ENCODE measurements at regions not wholly inside any gene's neighbourhood (a gene's known extent, or its start where the extent isn't known, plus 50 kb on each side); places are given as distances from the start of the nearest gene placed in this dataset.
"Not testable (repeated sequence)": the region's sequence is repeated elsewhere in the genome, so short reads cannot be mapped to it uniquely, and the experiment has no call there.

GRCh38 chr3:59392116-59392515 lies 342.3 kb upstream of the CFAP20DC start:
- no peak for FAIRE-seq

DNA sequence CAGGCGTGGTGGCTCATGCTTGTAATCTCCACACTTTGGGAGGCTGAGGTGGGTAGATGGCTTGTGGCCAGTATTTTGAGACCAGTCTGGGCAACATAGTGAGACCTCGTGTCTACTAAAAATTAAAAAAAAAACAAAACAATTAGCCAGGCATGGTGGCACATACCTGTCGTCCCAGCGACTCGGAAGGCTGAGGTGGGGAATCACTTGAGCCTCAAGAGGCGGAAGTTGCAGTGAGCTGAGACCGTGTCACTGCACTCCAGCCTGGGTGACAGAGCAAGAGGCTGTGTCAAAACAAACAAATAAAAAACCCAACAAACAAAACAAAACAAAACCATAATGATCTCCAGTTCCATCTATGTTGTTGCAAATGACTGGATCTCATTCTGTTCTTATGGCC lies 341.3 kb upstream of the CFAP20DC start:
- no peak for FAIRE-seq

GRCh38 chr3:59388555-59389270 lies 338.9 kb upstream of the CFAP20DC start:
- FAIRE-seq, result no peak

DNA sequence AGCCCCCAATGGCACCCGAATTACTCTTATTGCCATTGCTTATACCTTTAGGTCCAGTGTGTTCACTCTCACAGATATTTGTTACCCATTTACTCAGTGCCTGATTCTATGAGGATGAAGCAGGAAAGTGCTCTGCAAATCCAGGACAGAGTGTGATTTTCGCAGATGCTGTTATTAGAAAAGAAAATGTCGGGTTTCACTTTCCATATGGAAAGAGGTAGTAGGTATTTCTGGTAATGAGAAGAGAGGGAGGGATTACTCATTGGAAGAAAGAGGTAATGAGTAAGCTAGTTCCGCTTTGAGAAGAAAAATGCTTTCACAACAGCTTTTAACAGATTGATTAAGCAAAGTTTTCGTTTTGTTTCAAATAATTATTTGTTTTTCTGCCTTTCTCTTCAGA lies 336.3 kb upstream of the CFAP20DC start:
- no peak for FAIRE-seq

DNA sequence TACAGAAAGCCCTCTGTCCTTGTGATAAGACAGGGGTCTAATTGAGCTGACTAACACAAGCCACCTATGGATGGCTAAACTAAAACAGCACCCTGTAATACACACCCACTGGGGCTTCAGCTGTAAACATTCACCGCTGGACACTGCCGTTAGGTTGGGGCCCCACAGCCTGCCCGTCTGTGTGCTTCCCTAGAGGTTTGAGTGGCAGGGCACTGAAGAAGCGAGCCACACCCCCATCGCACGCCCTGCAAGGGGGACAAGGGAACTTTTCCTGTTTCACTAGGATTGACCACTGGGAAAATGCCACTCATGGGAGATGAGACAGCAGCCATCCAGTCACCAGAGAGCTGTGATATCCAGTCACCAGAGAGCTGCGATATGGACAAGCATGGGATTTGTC lies 335.7 kb upstream of the CFAP20DC start:
- FAIRE-seq, result no peak

DNA sequence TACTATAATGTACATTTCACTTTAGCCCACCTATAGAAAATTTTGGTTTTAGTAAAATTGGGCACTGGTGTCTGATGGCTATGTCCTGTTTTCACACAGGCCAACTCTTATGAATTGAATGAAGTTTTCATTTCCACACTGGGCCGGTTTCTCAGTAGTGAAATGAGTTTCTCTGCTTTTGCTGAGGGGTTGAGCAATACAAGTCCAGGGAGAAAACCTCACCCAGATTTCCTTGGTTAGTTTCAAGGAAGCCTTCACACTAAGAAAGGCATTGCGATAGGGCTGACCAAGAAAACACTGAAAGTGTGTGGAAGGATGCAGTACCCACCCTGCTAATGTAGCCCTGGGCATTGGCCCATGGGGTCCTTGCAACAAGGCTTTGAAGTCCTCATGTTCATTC lies 331.5 kb upstream of the CFAP20DC start:
- no peak for FAIRE-seq

DNA sequence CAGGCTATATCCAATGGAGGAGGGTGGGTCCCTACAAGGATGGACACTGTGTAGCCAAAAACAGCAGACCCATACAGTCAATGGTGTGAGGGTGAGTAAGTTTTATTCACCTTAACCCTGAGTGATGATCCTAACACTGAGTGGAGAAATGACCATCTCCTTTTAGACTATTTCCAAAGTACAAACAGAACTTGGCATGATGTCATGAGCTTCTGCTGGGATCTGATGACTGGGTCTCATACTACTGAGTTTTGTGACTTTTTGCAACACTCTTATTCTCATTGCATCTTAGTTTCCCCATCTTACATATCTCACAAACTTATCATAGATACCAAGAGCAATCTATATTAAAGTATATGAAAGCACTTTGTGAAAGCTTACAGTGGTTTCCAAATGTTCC lies 330.3 kb upstream of the CFAP20DC start:
- FAIRE-seq, result no peak

DNA sequence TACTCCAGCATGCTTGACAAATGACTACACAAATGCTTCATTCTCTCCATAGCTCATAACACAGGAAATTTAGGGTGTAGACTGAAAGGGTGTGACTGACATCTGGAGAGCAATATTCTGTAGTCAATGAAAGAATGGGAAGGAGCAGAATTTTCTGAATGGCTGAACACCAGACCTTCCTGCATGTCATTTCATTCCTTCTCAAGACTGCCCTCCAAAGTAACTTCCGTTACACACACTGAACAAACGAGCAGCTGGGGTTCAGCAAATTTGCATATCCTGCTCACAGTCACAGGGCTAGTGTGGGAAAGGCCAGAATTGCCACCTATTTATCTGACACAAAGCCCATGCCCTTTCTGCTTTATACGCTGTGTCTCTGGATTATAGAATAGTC lies 325.0 kb upstream of the CFAP20DC start:
- FAIRE-seq, result no peak

- FAIRE-seq, result no peak
These were observed 324.4 kb upstream of the CFAP20DC start for GRCh38 chr3:59374091-59374817.

DNA sequence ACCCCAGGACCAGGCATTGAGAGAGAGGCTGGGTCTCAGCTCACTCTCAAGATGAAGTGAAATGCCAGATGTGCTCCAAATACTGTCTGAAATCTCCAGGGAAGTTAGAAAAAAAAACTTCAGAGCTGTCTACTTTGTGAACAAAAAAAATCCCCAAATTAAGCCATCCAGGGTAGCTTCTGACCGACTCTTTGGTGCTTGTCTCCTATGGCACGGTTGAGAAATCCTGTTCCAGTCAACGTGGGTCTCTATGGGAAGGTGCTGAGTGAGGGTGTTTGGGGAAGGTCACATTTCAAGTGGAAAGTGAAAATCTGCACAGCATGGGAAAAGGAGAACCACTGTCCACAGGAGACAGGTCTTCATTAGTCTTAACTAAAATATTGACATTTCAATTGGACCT lies 322.5 kb upstream of the CFAP20DC start:
- FAIRE-seq, result no peak

GRCh38 chr3:59368900-59369675 lies 319.3 kb upstream of the CFAP20DC start:
- no peak for FAIRE-seq

DNA sequence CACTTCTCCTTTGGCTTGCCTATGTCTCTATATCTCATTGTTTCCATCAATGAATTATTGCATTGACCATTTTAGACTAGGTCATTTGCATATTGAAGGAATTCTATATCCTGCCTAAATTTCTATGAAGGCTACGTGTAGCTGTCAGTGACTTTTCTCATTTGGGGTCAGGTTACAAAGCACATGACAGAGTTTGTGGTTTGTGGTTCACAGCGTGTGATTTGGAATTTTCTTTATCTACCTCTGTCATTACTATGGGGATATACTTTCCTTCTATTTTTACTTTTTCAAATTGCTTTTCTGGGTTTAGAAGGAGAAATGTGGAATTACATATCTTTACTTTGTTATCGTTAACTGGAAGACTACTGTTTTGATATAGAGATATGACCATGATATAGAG lies 317.3 kb upstream of the CFAP20DC start:
- no peak for FAIRE-seq

- no peak for FAIRE-seq
These were observed 316.4 kb upstream of the CFAP20DC start for GRCh38 chr3:59366218-59366617.

DNA sequence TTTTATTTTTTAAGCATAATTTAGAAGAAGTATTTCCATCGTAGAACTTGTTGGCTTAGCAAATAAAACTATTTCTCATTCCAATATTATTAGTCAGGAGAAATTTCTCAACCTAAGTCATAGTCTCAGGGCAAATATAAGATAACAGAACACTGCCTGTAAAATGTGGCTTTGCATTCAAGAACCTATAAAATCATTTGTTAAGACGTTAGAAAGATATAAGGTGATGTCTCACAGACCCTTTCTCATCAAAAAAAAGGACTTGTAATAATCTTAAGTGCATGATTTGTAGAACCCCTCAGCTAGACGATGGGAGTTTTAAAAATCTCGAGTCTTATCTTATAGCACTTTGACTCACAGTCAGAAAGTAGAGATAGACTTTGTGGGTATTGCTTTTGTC lies 314.7 kb upstream of the CFAP20DC start:
- no peak for FAIRE-seq

DNA sequence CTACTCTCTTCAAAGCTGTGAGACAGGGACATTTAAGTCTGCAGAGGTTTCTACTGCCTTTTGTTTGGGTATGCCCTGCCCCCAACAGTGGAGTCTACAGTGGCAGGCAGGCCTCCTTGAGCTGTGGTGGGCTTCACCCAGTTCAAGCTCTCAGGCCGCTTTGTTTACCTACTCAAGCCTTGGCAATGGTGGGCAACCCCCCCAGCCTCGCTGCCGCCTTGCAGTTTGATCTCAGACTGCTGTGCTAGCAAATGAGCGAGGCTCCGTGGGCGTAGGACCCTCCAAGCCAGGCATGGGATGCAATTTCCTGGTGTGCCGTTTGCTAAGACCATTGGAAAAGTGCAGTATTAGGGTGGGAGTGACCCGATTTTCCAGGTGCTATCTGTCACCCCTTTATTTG lies 310.5 kb upstream of the CFAP20DC start:
- not testable (repeated sequence) for FAIRE-seq

DNA sequence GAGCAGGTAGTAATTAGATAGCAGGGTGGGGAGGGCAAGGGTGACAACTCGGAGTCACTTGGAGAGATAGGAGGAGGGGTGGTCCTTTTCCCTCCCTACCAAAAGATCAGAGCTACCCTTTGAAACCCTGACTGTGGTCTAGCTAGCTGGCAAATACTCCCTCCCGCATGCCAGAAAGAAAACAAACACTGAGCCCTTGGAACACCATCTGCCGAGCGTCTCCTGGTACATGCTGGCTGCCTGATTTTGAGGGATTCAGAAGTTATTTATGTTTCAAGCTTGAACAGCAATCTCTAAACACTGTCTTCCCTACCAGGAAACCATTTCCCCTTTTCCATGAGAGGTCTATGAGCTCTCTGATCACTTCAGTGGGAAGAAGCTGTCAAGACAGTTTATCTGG lies 291.6 kb upstream of the CFAP20DC start:
- FAIRE-seq, result no peak

- no peak for FAIRE-seq
These were observed 290.0 kb upstream of the CFAP20DC start for GRCh38 chr3:59339818-59340217.

DNA sequence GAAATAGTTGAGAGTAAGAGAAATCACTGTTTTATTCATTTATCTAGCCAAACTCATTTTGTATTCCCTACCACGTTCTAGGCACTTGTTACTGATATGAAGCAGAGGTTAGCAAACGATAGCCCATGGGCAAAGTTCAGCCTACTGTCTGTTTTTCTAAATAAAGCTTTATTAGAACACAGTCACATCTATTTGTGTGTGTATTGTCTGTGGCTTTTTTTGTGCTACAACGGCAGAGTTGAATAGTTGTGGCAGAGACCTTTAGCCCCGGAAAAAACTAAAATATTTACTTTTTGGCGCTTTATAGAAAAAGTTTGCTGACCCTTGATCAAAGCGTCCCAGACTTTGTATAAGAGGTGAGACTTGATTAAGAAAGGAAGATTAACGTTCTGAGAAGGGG lies 289.1 kb upstream of the CFAP20DC start:
- FAIRE-seq, result no peak

GRCh38 chr3:59335338-59335737 lies 285.5 kb upstream of the CFAP20DC start:
- FAIRE-seq, result no peak

- FAIRE-seq, result no peak
These were observed 284.8 kb upstream of the CFAP20DC start for GRCh38 chr3:59334585-59334984.

GRCh38 chr3:59327376-59327808 lies 277.6 kb upstream of the CFAP20DC start:
- no peak for FAIRE-seq

GRCh38 chr3:59326246-59327024 lies 276.6 kb upstream of the CFAP20DC start:
- no peak for FAIRE-seq

Measured in TTC549 (cell line).